Glutamatergic neuron (in vitro differentiated cells): ENCODE measurements at regions not wholly inside any gene's neighbourhood (a gene's known extent, or its start where the extent isn't known, plus 50 kb on each side); places are given as distances from the start of the nearest gene placed in this dataset.

Experiments used
- DNase-seq: peaks from one replicate; pipeline ENCODE4 v3.0.0; 2022
- H3K27ac Mint-ChIP-seq: one replicate; pipeline ENCODE4 v1.8.0; 2020; ENCODE audit warnings: mild to moderate bottlenecking, mixed read lengths, inconsistent platforms; ENCODE audit not compliant: unreplicated experiment
- H3K27me3 Mint-ChIP-seq: one replicate; pipeline ENCODE4 v1.8.0; 2020; ENCODE audit warnings: mild to moderate bottlenecking, moderate library complexity, mixed read lengths, inconsistent platforms; ENCODE audit not compliant: unreplicated experiment
- H3K36me3 Mint-ChIP-seq: one replicate; pipeline ENCODE4 v1.8.0; 2020; ENCODE audit warnings: mild to moderate bottlenecking, mixed read lengths, inconsistent platforms; ENCODE audit not compliant: unreplicated experiment
- H3K4me1 Mint-ChIP-seq: one replicate; pipeline ENCODE4 v1.8.0; 2020; ENCODE audit warnings: mild to moderate bottlenecking, low read depth, mixed read lengths, inconsistent platforms; ENCODE audit not compliant: unreplicated experiment
- H3K4me3 Mint-ChIP-seq: one replicate; pipeline ENCODE4 v1.8.0; 2020; ENCODE audit warnings: mild to moderate bottlenecking, mixed read lengths, inconsistent platforms; ENCODE audit not compliant: unreplicated experiment
- H3K9me3 Mint-ChIP-seq: one replicate; pipeline ENCODE4 v1.8.0; 2020; ENCODE audit warnings: mild to moderate bottlenecking, moderate library complexity, mixed read lengths, inconsistent platforms; ENCODE audit not compliant: unreplicated experiment
- TF ChIP-seq, protein P1 (sequence below): fragments of 200-600 bp; sonication (generic); IDR thresholded peaks from one replicate; pipeline ENCODE4 v1.5.0; 2021; ENCODE audit not compliant: partially characterized antibody, unreplicated experiment

DNA sequence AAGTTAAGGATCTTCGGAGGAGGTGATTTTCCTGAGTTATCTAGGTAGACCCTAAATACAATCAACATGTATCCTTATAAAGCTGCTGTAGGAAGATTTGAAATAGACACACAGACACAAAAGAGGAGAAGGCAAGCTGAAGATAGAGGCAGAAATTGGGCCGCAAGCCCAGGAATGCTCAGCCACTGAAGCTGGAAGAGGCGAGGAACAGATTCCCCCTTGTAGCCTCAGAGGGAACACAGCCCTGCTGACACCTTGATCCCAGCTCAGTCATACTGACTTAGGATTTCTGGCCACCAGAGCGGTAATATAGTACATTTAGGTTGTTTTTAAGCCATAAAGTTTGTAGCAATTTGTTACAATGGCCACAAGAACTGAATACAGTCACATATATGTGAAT lies 90.9 kb downstream of the ETAA1 start:
- no peak overlapping the region for H3K27ac Mint-ChIP-seq
- no peaks in the 10 kb centered on the region for H3K4me1 Mint-ChIP-seq
- no peaks in the 10 kb centered on the region for H3K9me3 Mint-ChIP-seq
- H3K27me3 Mint-ChIP-seq: no peaks in the 10 kb centered on the region
- no peak for DNase-seq
- no peak overlapping the region for H3K4me3 Mint-ChIP-seq
- no peaks in the 10 kb centered on the region for H3K36me3 Mint-ChIP-seq
- TF ChIP-seq, protein P1, sequence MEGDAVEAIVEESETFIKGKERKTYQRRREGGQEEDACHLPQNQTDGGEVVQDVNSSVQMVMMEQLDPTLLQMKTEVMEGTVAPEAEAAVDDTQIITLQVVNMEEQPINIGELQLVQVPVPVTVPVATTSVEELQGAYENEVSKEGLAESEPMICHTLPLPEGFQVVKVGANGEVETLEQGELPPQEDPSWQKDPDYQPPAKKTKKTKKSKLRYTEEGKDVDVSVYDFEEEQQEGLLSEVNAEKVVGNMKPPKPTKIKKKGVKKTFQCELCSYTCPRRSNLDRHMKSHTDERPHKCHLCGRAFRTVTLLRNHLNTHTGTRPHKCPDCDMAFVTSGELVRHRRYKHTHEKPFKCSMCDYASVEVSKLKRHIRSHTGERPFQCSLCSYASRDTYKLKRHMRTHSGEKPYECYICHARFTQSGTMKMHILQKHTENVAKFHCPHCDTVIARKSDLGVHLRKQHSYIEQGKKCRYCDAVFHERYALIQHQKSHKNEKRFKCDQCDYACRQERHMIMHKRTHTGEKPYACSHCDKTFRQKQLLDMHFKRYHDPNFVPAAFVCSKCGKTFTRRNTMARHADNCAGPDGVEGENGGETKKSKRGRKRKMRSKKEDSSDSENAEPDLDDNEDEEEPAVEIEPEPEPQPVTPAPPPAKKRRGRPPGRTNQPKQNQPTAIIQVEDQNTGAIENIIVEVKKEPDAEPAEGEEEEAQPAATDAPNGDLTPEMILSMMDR: no peak

DNA sequence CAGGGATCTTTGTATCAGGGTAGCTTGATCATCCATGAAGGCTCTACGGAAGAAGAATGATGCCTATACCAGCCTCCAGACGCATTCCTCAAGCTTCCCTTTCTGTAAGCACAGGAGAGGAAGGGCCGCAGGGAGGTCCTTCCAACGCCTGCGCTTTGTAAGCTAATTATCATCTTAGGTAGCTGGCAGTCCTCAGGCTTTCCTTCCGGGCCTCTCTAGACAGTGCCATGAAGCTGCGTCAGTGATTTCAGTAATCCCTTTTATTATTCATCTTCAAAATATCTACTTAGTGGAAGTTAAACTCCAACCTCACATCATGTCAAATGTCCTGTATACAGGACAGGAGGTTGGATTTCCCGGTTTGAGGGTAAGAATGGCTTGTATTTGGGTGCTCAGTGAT lies 92.3 kb downstream of the ETAA1 start:
- TF ChIP-seq, protein P1: no peak
- Mint-ChIP-seq H3K4me1 (no peaks in the 10 kb centered on the region), H3K27ac (no peak overlapping the region), H3K27me3 (no peaks in the 10 kb centered on the region), H3K9me3 (no peaks in the 10 kb centered on the region), H3K4me3 (no peak overlapping the region), H3K36me3 (no peaks in the 10 kb centered on the region)
- DNase-seq: no peak

DNA sequence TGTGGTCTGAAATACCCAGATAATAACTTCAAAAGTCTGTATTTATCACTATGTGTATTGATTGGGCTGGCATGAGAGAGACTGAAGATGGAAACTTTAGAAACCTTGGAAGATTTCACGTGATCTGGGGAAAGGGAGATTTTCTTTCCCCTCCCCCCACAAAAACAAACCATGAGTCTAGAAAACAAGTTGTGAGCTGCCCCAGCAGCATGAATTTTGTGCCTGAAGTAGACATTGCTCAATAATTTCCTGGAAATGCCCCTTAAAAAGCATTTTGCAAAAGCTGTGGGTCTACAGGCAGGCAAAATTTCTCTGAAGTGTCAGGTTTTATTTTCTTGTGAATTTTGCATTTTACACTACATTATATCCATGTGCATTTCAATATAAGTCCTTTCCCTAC lies 101.8 kb downstream of the ETAA1 start:
- Mint-ChIP-seq H3K27ac (no peak overlapping the region), H3K36me3 (no peaks in the 10 kb centered on the region), H3K27me3 (no peaks in the 10 kb centered on the region), H3K4me1 (no peaks in the 10 kb centered on the region), H3K4me3 (no peak overlapping the region), H3K9me3 (no peaks in the 10 kb centered on the region)
- DNase-seq: no peak
- TF ChIP-seq, protein P1: no peak

DNA sequence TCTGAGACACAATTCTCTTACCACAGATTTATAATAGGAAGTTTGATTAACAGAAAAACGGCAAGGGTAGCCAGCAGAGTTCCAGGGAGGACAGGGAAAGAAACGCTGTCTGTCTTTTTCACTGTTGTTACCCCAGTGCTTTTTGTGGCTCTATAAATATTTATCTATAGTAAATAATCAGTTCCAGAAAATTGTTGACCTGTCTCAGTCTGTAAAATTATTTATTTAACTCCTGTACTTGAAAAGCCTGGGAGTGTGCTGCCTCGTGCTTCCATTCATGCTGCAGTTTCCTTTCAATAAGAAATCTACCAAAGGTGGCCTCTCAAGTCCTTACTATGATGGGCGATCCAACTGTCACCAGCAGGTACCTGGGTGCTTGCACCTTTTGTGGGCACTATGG lies 102.9 kb downstream of the ETAA1 start:
- TF ChIP-seq, protein P1: no peak
- DNase-seq: no peak
- H3K4me3 Mint-ChIP-seq: no peak overlapping the region
- H3K27ac Mint-ChIP-seq: no peak overlapping the region
- no peaks in the 10 kb centered on the region for H3K27me3 Mint-ChIP-seq
- no peaks in the 10 kb centered on the region for H3K36me3 Mint-ChIP-seq
- no peaks in the 10 kb centered on the region for H3K4me1 Mint-ChIP-seq
- no peaks in the 10 kb centered on the region for H3K9me3 Mint-ChIP-seq

DNA sequence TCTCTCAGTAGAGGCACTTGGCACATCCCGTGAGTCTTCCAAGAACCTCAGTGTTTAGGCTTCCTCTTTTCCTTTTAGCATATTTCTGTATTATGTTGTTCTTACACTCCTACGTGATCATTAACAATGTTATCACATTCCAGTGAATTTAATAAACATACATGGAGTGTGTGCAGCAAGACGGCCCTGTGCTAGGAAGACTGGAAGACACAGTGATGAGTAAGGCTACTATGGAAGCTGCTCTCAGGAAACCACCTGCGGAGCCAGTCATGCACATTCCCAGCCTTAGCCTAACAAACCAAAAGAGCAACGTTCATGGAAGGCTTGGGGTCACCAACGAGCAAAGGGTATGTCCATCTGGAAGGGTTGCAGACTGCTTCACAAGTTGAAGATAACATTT lies 103.4 kb downstream of the ETAA1 start:
- Mint-ChIP-seq H3K27me3 (no peaks in the 10 kb centered on the region), H3K4me3 (no peak overlapping the region), H3K9me3 (no peaks in the 10 kb centered on the region), H3K27ac (no peak overlapping the region), H3K4me1 (no peaks in the 10 kb centered on the region), H3K36me3 (no peaks in the 10 kb centered on the region)
- no peak for DNase-seq
- TF ChIP-seq, protein P1: no peak
